ENCODE measurements at regions not wholly inside any gene's neighbourhood (a gene's known extent, or its start where the extent isn't known, plus 50 kb on each side); places are given as distances from the start of the nearest gene placed in this dataset.

DNA sequence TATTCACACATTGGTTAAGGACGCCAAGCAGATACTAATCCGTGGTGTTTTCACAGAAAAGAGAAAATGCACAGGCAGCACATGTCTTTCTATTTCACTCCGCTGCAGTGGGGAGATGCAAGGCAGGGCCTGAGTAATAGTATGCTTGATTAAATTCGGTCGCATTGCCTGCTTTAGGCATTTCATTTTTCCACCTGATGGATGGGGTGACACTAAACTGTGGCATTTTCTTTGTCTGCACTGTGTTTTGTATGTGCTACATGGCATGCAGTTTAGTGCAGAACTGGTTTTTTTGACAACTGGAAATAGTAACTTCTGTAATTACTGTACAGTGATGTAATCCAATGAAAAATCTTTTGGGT, 94.9 kb downstream of the SLC17A6 start:
- Histone ChIP-seq H3K4me3 (peak overlapping the region; percentile 26 to 54 (median 32)), H3K27me3 (peaks cover 0 to 8% of the 10 kb centered on the region in 2 donors), H3K4me1 (no peaks in the 10 kb centered on the region), H3K27ac (no peak overlapping the region), H3K36me3 (no peaks in the 10 kb centered on the region), H3K9me3 (no peaks in the 10 kb centered on the region)
- TF ChIP-seq POLR2AphosphoS5 (IDR thresholded peaks at IDR 0.05) = no peak
- no peak for TF ChIP-seq POLR2A (IDR thresholded peaks at IDR 0.05)
- TF ChIP-seq, protein P1, sequence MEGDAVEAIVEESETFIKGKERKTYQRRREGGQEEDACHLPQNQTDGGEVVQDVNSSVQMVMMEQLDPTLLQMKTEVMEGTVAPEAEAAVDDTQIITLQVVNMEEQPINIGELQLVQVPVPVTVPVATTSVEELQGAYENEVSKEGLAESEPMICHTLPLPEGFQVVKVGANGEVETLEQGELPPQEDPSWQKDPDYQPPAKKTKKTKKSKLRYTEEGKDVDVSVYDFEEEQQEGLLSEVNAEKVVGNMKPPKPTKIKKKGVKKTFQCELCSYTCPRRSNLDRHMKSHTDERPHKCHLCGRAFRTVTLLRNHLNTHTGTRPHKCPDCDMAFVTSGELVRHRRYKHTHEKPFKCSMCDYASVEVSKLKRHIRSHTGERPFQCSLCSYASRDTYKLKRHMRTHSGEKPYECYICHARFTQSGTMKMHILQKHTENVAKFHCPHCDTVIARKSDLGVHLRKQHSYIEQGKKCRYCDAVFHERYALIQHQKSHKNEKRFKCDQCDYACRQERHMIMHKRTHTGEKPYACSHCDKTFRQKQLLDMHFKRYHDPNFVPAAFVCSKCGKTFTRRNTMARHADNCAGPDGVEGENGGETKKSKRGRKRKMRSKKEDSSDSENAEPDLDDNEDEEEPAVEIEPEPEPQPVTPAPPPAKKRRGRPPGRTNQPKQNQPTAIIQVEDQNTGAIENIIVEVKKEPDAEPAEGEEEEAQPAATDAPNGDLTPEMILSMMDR (IDR thresholded peaks at IDR 0.05) = no peak
- intact Hi-C loops (cut with DNase I; ENCODE audit: low total_unique reads) = no loop called here
- DNase-seq (ENCODE audit: low spot score in 2 of 2) = no peak

DNA sequence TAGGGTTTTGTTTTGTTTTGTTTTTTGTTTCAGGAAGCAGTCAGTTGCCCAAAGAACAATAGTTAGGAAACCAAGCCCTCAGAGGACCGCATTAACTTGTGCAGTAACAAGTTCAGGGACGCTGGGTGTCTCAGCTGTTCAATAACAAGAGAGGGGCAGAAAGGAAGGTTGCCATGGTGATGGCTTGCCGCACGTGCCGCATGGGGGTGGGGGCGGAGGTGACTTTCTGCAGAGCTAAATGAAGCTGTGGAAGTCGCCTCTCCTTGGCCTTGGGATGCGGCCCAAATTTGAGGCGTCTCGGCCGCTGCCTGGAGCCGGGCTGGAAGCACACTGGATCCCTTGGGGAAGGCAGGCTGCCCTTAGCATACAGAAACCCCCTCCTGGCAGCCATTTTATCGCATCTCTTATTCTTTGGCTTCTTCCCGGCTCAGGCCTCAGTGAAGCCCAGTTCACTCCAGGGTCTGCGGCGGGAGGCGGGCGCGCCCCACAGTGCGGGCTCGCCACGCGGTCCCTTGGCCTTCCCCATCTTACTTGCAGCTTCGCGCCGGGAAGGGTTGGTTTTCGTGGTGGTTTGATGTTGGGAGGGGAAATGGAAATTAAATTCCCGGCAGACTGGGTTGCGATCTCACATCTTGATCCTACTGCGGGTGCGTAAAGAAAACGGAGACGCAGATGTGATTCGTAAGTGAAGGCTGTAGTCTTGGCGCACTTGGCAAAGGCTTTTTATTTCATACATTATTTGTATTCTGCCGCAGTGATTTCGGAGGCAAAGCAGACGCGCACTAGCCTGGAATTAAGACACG, 94.3 kb downstream of the SLC17A6 start:
- Histone ChIP-seq H3K27ac (no peak overlapping the region), H3K4me1 (no peaks in the 10 kb centered on the region), H3K27me3 (peaks cover 0 to 8% of the 10 kb centered on the region in 2 donors), H3K4me3 (peak overlapping the region; percentile 26 to 54 (median 32)), H3K9me3 (no peaks in the 10 kb centered on the region), H3K36me3 (no peaks in the 10 kb centered on the region)
- TF ChIP-seq POLR2A (IDR thresholded peaks at IDR 0.05) = no peak
- no peak for TF ChIP-seq POLR2AphosphoS5 (IDR thresholded peaks at IDR 0.05)
- TF ChIP-seq, protein P1 (IDR thresholded peaks at IDR 0.05) = no peak
- intact Hi-C loops (cut with DNase I; ENCODE audit: low total_unique reads) = no loop called here
- DNase-seq (ENCODE audit: low spot score in 2 of 2) = peak in 1 of 2 donors; percentile 51

DNA sequence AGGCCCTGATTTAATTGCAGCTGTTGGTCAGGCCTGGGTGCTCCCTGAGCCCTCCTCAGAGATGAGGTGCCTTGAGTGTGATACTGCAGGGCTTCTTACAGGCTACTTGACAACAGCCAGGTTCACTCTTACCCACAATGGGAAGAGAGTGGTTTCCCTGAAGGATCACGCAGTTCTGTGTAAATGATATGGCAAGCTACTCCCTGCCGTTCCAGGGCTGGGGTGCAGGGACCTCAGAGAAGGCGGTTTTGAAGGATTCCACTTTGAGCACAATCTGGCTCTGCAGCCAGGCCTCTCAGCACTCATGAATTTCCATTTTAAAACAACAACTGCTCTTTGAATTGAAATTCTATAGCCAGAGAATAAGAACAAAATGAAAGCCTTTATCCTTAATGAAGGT, 92.9 kb downstream of the SLC17A6 start:
- Histone ChIP-seq H3K4me1 (no peaks in the 10 kb centered on the region), H3K36me3 (no peaks in the 10 kb centered on the region), H3K9me3 (no peaks in the 10 kb centered on the region), H3K27ac (no peak overlapping the region), H3K4me3 (no peak overlapping the region), H3K27me3 (peaks cover 0 to 8% of the 10 kb centered on the region in 2 donors)
- TF ChIP-seq, protein P1 (IDR thresholded peaks at IDR 0.05) = no peak
- TF ChIP-seq POLR2AphosphoS5 (IDR thresholded peaks at IDR 0.05) (no peak), POLR2A (IDR thresholded peaks at IDR 0.05) (no peak)
- intact Hi-C loops (cut with DNase I; ENCODE audit: low total_unique reads) = no loop called here
- DNase-seq (ENCODE audit: low spot score in 2 of 2) = no peak

DNA sequence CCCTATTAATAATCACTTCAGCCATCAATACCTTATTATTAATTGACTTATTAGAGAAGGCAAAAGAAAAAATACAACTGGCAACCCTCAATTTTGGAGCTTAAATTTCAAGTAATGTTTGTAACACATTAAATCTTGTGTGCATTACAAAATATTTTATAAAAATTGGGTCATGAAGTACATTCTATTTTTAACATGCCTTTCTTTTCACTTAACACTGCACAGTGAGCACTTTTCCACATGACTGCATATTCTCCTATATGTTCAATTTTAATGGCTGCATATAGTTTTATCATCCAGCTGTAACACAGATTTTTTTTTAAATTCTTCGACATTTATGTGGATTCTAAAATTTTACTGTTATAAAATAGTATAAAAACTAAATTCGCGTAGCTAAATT, 92.5 kb downstream of the SLC17A6 start:
- intact Hi-C loops (cut with DNase I; ENCODE audit: low total_unique reads) = loop anchor here (1.0 kb wide), 1 partner anchor 9 kb away; no protein-coding TSS in a partner anchor
- Histone ChIP-seq H3K4me1 (no peaks in the 10 kb centered on the region), H3K36me3 (no peaks in the 10 kb centered on the region), H3K4me3 (no peak overlapping the region), H3K27ac (no peak overlapping the region), H3K9me3 (no peaks in the 10 kb centered on the region), H3K27me3 (peaks cover 0 to 8% of the 10 kb centered on the region in 2 donors)
- no peak for DNase-seq (ENCODE audit: low spot score in 2 of 2)
- TF ChIP-seq POLR2A (IDR thresholded peaks at IDR 0.05) (no peak), POLR2AphosphoS5 (IDR thresholded peaks at IDR 0.05) (no peak)
- TF ChIP-seq, protein P1 (IDR thresholded peaks at IDR 0.05) = no peak

DNA sequence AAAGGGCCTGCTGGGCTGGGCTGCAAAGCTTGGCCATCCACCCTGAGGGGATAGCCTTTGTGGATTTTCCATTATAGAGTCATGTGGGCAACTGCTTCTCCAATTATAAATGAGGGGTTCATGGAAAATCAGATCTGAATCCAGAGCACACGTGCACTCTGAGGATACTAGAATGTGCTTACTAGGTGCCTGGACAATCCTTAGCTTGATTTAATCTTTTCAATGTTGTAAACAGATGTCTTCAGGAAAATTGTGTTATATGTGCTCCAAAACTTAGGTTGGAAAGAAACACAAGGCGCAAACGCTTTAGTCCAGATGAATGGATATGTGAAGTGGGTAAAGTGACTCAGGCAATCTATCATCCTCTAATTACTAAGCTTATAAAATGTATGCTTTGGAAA, 92.0 kb downstream of the SLC17A6 start:
- Histone ChIP-seq H3K9me3 (no peaks in the 10 kb centered on the region), H3K4me1 (no peaks in the 10 kb centered on the region)

More for the DNA sequence above, 92.0 kb downstream of the SLC17A6 start:
- intact Hi-C loops (cut with DNase I; ENCODE audit: low total_unique reads) = loop anchor here (1.0 kb wide), 1 partner anchor 9 kb away; no protein-coding TSS in a partner anchor
- DNase-seq (ENCODE audit: low spot score in 2 of 2) = no peak
- Histone ChIP-seq H3K27me3 (peaks cover 0 to 8% of the 10 kb centered on the region in 2 donors), H3K4me3 (no peak overlapping the region), H3K27ac (no peak overlapping the region), H3K36me3 (no peaks in the 10 kb centered on the region)
- TF ChIP-seq POLR2AphosphoS5 (IDR thresholded peaks at IDR 0.05) (no peak), POLR2A (IDR thresholded peaks at IDR 0.05) (no peak)
- TF ChIP-seq, protein P1 (IDR thresholded peaks at IDR 0.05) = no peak
